Panc1 (cell line): ENCODE measurements at regions not wholly inside any gene's neighbourhood (a gene's known extent, or its start where the extent isn't known, plus 50 kb on each side); places are given as distances from the start of the nearest gene placed in this dataset.

ENCODE experiments used
- ATAC-seq: fragments of 200-7000 bp; cut with Tn5 transposase; 2 replicates; pipeline ENCODE4 v1.9.1; 2020; ENCODE audit warnings: mild to moderate bottlenecking, moderate library complexity
- BruUV-seq: library from RNA; stranded (reverse); fragments of 400-500 nt; replicated peaks from 2 replicates; lab custom pipeline; 2021; lab: Mats Ljungman, UMichigan
- CTCF ChIA-PET: fragments of 300-600 bp; sonication (Branson Sonifier 250); formaldehyde crosslinking; loops from one replicate; lab custom pipeline; 2022; ENCODE audit warnings: antibody characterized with exemption; lab: Charles Lee
- POLR2A ChIA-PET: fragments of 300-600 bp; sonication (Branson Sonifier 250); formaldehyde crosslinking; loops from one replicate; lab custom pipeline; 2022; ENCODE audit warnings: antibody characterized with exemption; lab: Charles Lee
- DNase-seq: peaks from one replicate; pipeline ENCODE4 v3.0.0-alpha.2; 2010; ENCODE audit warnings: low read depth, low spot score
- H3K27ac ChIP-seq: 2 replicates; pipeline ENCODE4 v1.5.1; 2011; ENCODE audit warnings: mild to moderate bottlenecking, low read length, inconsistent platforms
- H3K27me3 ChIP-seq: fragments of 200-500 bp; sonication (Bioruptor generic); 2 replicates; pipeline ENCODE4 v1.6.0; 2014; ENCODE audit warnings: low read length, inconsistent platforms; ENCODE audit not compliant: control insufficient read depth, insufficient read depth
- H3K36me3 ChIP-seq: fragments of 200-500 bp; sonication (Bioruptor generic); 2 replicates; pipeline ENCODE4 v1.5.1; 2014; ENCODE audit warnings: inconsistent platforms, mild to moderate bottlenecking, low read length, moderate library complexity; ENCODE audit not compliant: control insufficient read depth, insufficient read depth
- H3K4me1 ChIP-seq: 2 replicates; pipeline ENCODE4 v1.5.1; 2011; ENCODE audit warnings: inconsistent platforms, mild to moderate bottlenecking, low read length, moderate library complexity; ENCODE audit not compliant: control insufficient read depth, insufficient read depth
- H3K4me3 ChIP-seq, 2 experiments: 2 replicates each; pipeline ENCODE4 v1.5.1; 2011 to 2012; ENCODE audit warnings: low read depth in 2 of 2, low read length in 2 of 2, mild to moderate bottlenecking in 2 of 2, inconsistent platforms in 1 of 2, moderate library complexity in 1 of 2
- H3K9me3 ChIP-seq: fragments of 200-500 bp; sonication (Bioruptor generic); 2 replicates; pipeline ENCODE4 v1.5.1; 2014; ENCODE audit warnings: low read depth, mild to moderate bottlenecking, inconsistent platforms, low read length, moderate library complexity; ENCODE audit not compliant: control insufficient read depth, insufficient read depth
- POLR2AphosphoS5 ChIP-seq: IDR thresholded peaks from 2 replicates; pipeline ENCODE4 v1.6.1; 2012; ENCODE audit warnings: mild to moderate bottlenecking, low read depth, low read length, moderate library complexity
- SIN3A ChIP-seq: IDR thresholded peaks from 2 replicates; pipeline ENCODE4 v1.6.1; 2012; ENCODE audit warnings: low read depth, mild to moderate bottlenecking, low read length, moderate library complexity, borderline replicate concordance; ENCODE audit not compliant: insufficient read depth
- TCF7L2 ChIP-seq: IDR thresholded peaks from 2 replicates; pipeline ENCODE4 v1.6.1; 2011; ENCODE audit warnings: mild to moderate bottlenecking, low read depth, low read length, inconsistent platforms
- in situ Hi-C: cut with HindIII; loops from 2 replicates; pipeline ENCODE4 v1.10.0; 2016; ENCODE audit warnings: low sequenced_read_pairs, low pct_unique_long_range_greater_than_20kb
- intact Hi-C: fragments of 100-400 bp; cut with micrococcal nuclease; formaldehyde crosslinking; loops from one replicate; pipeline ENCODE4 v1.10.0; 2022; ENCODE audit not compliant: unreplicated experiment
- TF ChIP-seq, protein P1 (sequence below), 2 experiments: IDR thresholded peaks; 2 replicates each; pipeline ENCODE4 v1.6.1; 2011 to 2012; ENCODE audit warnings: low read depth in 2 of 2, control low read depth in 1 of 2, low read length in 1 of 2, mild to moderate bottlenecking in 1 of 2, moderate library complexity in 1 of 2; ENCODE audit not compliant: insufficient read depth in 1 of 2
- TF ChIP-seq, protein P2 (sequence below): fragments of 450-650 bp; IDR thresholded peaks from 2 replicates; pipeline ENCODE4 v1.5.1; 2017; ENCODE audit warnings: mild to moderate bottlenecking

DNA sequence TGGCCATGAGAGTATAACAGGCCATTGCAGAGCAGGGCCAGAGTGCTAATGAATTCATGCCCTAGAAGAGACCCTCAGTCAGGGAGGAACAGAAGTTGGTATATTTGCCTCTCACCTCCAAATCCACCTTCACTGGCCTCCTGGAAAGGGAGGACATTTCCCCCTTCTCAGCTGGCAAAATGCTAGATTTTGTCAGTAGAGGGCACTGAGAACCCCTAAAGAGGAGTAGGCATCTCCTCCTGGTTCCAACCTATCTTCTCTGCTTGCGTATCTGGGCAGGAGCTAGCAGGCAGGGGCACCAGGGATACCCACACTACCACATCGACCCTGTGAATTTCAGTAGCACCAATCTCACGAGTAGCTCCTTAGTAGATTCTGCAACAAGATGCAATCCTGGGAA lies 79.8 kb upstream of the GHITM start:
- CTCF ChIA-PET, result interaction anchor here (0.5 kb wide), 1 partner anchor 33 kb away, joined by 4 read pairs; no protein-coding TSS in a partner anchor
- TF ChIP-seq, protein P1, sequence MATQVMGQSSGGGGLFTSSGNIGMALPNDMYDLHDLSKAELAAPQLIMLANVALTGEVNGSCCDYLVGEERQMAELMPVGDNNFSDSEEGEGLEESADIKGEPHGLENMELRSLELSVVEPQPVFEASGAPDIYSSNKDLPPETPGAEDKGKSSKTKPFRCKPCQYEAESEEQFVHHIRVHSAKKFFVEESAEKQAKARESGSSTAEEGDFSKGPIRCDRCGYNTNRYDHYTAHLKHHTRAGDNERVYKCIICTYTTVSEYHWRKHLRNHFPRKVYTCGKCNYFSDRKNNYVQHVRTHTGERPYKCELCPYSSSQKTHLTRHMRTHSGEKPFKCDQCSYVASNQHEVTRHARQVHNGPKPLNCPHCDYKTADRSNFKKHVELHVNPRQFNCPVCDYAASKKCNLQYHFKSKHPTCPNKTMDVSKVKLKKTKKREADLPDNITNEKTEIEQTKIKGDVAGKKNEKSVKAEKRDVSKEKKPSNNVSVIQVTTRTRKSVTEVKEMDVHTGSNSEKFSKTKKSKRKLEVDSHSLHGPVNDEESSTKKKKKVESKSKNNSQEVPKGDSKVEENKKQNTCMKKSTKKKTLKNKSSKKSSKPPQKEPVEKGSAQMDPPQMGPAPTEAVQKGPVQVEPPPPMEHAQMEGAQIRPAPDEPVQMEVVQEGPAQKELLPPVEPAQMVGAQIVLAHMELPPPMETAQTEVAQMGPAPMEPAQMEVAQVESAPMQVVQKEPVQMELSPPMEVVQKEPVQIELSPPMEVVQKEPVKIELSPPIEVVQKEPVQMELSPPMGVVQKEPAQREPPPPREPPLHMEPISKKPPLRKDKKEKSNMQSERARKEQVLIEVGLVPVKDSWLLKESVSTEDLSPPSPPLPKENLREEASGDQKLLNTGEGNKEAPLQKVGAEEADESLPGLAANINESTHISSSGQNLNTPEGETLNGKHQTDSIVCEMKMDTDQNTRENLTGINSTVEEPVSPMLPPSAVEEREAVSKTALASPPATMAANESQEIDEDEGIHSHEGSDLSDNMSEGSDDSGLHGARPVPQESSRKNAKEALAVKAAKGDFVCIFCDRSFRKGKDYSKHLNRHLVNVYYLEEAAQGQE (IDR thresholded peaks at IDR 0.05; ENCODE audit: insufficient read depth in 1 of 2, low read depth in 2 of 2, low read length in 1 of 2), result no peak
- TF ChIP-seq, protein P2, sequence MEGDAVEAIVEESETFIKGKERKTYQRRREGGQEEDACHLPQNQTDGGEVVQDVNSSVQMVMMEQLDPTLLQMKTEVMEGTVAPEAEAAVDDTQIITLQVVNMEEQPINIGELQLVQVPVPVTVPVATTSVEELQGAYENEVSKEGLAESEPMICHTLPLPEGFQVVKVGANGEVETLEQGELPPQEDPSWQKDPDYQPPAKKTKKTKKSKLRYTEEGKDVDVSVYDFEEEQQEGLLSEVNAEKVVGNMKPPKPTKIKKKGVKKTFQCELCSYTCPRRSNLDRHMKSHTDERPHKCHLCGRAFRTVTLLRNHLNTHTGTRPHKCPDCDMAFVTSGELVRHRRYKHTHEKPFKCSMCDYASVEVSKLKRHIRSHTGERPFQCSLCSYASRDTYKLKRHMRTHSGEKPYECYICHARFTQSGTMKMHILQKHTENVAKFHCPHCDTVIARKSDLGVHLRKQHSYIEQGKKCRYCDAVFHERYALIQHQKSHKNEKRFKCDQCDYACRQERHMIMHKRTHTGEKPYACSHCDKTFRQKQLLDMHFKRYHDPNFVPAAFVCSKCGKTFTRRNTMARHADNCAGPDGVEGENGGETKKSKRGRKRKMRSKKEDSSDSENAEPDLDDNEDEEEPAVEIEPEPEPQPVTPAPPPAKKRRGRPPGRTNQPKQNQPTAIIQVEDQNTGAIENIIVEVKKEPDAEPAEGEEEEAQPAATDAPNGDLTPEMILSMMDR, result peak; percentile 7; the same call in 1 of the 2 replicates
- no peak for TF ChIP-seq SIN3A
- Histone ChIP-seq H3K4me3 (no peak overlapping the region), H3K27me3 (peaks cover 12% of the 10 kb centered on the region; the same call in 1 of the 2 replicates), H3K4me1 (no peaks in the 10 kb centered on the region), H3K36me3 (no peaks in the 10 kb centered on the region), H3K9me3 (no peaks in the 10 kb centered on the region), H3K27ac (no peak overlapping the region)
- in situ Hi-C loops (no loop called here), intact Hi-C loops (no loop called here)
- BruUV-seq, result no TSS peak
- ATAC-seq (no peak), DNase-seq (no peak)
- POLR2A ChIA-PET, result no interaction called here

DNA sequence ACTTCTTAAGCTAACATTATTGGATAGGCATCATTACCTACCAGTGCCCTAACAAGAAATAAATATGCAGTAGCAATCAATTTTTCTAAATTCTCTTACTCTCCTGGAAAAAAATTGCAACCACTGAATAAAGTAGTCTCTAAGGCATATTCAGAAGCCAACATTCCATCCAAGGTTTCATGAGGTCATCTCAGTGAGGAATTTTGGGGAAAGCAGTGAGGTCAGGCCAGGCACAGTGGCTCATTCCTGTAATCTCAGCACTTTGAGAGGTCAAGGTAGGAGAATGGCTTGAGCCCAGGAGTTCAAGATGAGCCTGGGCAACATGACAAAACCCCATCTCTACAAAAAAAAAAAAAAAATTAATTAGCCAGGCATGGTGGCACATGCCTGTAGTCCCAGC lies 75.9 kb upstream of the GHITM start:
- H3K27ac ChIP-seq, result no peak overlapping the region
- no TSS peak for BruUV-seq
- POLR2A ChIA-PET, result no interaction called here
- TF ChIP-seq, protein P1 (IDR thresholded peaks at IDR 0.05; ENCODE audit: insufficient read depth in 1 of 2, low read depth in 2 of 2, low read length in 1 of 2), result no peak
- TF ChIP-seq TCF7L2 (no peak), SIN3A (no peak), POLR2AphosphoS5 (no peak)
- TF ChIP-seq, protein P2, result no peak
- no peak for DNase-seq
- intact Hi-C loops (no loop called here), in situ Hi-C loops (no loop called here)
- H3K4me3 ChIP-seq, result no peak overlapping the region
- no peaks in the 10 kb centered on the region for H3K9me3 ChIP-seq
- no peaks in the 10 kb centered on the region for H3K4me1 ChIP-seq
- CTCF ChIA-PET, result no interaction called here
- ATAC-seq, result no peak
- H3K27me3 ChIP-seq, result peaks cover 9% of the 10 kb centered on the region; the same call in 1 of the 2 replicates
- no peaks in the 10 kb centered on the region for H3K36me3 ChIP-seq
